ENCODE measurements at regions not wholly inside any gene's neighbourhood (a gene's known extent, or its start where the extent isn't known, plus 50 kb on each side); places are given as distances from the start of the nearest gene placed in this dataset.
A peak's percentile ranks its signal among the peaks of the same experiment; 100 is the strongest.

GRCh38 chr10:62742536-62743061 is 61.9 kb upstream of the ADO start:
- DNase-seq (ENCODE audit: low spot score), result no peak

- peak; percentile 47 for DNase-seq (ENCODE audit: low spot score)
Measured at GRCh38 chr10:62744136-62744535, 60.4 kb upstream of the ADO start.

- no peak for DNase-seq (ENCODE audit: low spot score)
Measured at GRCh38 chr10:62745581-62745980, 58.9 kb upstream of the ADO start.

GRCh38 chr10:62746951-62747729 is 57.4 kb upstream of the ADO start:
- no peak for DNase-seq (ENCODE audit: low spot score)

GRCh38 chr10:62748386-62748785 is 56.1 kb upstream of the ADO start:
- no peak for DNase-seq (ENCODE audit: low spot score)

- no peak for DNase-seq (ENCODE audit: low spot score)
Measured at GRCh38 chr10:62749093-62749683, 55.3 kb upstream of the ADO start.

All from A172 (cell line).